ENCODE measurements at regions not wholly inside any gene's neighbourhood (a gene's known extent, or its start where the extent isn't known, plus 50 kb on each side); places are given as distances from the start of the nearest gene placed in this dataset.

GRCh38 chr3:117495620-117496019, 786.0 kb downstream of the TUSC7 start:
- DNase-seq (ENCODE audit: low read depth in 1 of 2, low spot score in 2 of 2) (no peak), FAIRE-seq (no peak)
- ChIA-PET CTCF (ENCODE audit: partially characterized antibody) (interaction anchor here (1.0 kb wide), 1 partner anchor 12 kb away, joined by 3 read pairs; no protein-coding TSS in a partner anchor), POLR2A (ENCODE audit: partially characterized antibody) (no interaction called here)
- H2BK120ac ChIP-seq (replicated peaks; ENCODE audit: low read depth, low read length): no peak overlapping the region
- no peak overlapping the region for H2BK5ac ChIP-seq (ENCODE audit: low read depth, low read length)
- no peak overlapping the region for H3K56ac ChIP-seq (replicated peaks; ENCODE audit: insufficient read length, low read depth, low read length)
- H3K4me2 ChIP-seq (ENCODE audit: insufficient read depth in 1 of 2, low read depth in 2 of 2, low read length in 2 of 2): no peak overlapping the region
- no peak overlapping the region for H4K5ac ChIP-seq (ENCODE audit: insufficient read length, low read depth, low read length)
- no peak overlapping the region for H2BK15ac ChIP-seq (ENCODE audit: low read length)
- no peak overlapping the region for H3K4me3 ChIP-seq (ENCODE audit: extremely low read depth in 1 of 4, insufficient read depth in 2 of 4, low read depth in 3 of 4, low read length in 4 of 4)
- H3K27me3 ChIP-seq (replicated peaks in 1 of 4; ENCODE audit: control insufficient read depth in 3 of 4, extremely low read depth in 1 of 4, insufficient read depth in 3 of 4, low read length in 3 of 4): no peaks in the 10 kb centered on the region
- no peaks in the 10 kb centered on the region for H4K20me1 ChIP-seq (replicated peaks in 1 of 2; ENCODE audit: control insufficient read depth in 1 of 2, insufficient read depth in 2 of 2, low read length in 2 of 2)
- H2AFZ ChIP-seq (ENCODE audit: low read length): no peak overlapping the region
- no peak overlapping the region for H2BK20ac ChIP-seq (ENCODE audit: low read length)
- no peaks in the 10 kb centered on the region for H3K4me1 ChIP-seq (replicated peaks in 1 of 4; ENCODE audit: control insufficient read depth in 3 of 4, insufficient read depth in 4 of 4, low read length in 3 of 4)
- H3K14ac ChIP-seq (ENCODE audit: insufficient read length): no peak overlapping the region
- no peak overlapping the region for H3K9ac ChIP-seq (replicated peaks in 1 of 4; ENCODE audit: extremely low read depth in 1 of 4, low read depth in 3 of 4, low read length in 3 of 4)
- H4K8ac ChIP-seq (ENCODE audit: extremely low read depth, insufficient read depth, low read length): no peak overlapping the region
- H3K18ac ChIP-seq (ENCODE audit: extremely low read depth, low read length): no peak overlapping the region
- H4K91ac ChIP-seq (replicated peaks; ENCODE audit: insufficient read length, low read length): no peak overlapping the region
- H2BK12ac ChIP-seq (ENCODE audit: low read depth, low read length): no peak overlapping the region
- TF ChIP-seq, protein P1, sequence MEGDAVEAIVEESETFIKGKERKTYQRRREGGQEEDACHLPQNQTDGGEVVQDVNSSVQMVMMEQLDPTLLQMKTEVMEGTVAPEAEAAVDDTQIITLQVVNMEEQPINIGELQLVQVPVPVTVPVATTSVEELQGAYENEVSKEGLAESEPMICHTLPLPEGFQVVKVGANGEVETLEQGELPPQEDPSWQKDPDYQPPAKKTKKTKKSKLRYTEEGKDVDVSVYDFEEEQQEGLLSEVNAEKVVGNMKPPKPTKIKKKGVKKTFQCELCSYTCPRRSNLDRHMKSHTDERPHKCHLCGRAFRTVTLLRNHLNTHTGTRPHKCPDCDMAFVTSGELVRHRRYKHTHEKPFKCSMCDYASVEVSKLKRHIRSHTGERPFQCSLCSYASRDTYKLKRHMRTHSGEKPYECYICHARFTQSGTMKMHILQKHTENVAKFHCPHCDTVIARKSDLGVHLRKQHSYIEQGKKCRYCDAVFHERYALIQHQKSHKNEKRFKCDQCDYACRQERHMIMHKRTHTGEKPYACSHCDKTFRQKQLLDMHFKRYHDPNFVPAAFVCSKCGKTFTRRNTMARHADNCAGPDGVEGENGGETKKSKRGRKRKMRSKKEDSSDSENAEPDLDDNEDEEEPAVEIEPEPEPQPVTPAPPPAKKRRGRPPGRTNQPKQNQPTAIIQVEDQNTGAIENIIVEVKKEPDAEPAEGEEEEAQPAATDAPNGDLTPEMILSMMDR (IDR thresholded peaks at IDR 0.05; ENCODE audit: control extremely low read depth in 1 of 3, insufficient read depth in 1 of 3, low read depth in 1 of 3, low read length in 3 of 3): no peak
- TF ChIP-seq RXRA (IDR thresholded peaks at IDR 0.05; ENCODE audit: insufficient read depth, low read depth, low read length) (no peak), CHD1 (IDR thresholded peaks at IDR 0.05; ENCODE audit: low read depth, low read length) (no peak), NRF1 (IDR thresholded peaks at IDR 0.05; ENCODE audit: low read depth, low read length) (no peak), CTBP2 (IDR thresholded peaks at IDR 0.05; ENCODE audit: borderline replicate concordance, insufficient read depth, insufficient read length, low read length) (no peak), SP4 (IDR thresholded peaks at IDR 0.05; ENCODE audit: low read length) (no peak)
- TF ChIP-seq, protein P2, sequence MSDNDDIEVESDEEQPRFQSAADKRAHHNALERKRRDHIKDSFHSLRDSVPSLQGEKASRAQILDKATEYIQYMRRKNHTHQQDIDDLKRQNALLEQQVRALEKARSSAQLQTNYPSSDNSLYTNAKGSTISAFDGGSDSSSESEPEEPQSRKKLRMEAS (IDR thresholded peaks at IDR 0.05): no peak
- WGBS, 2 experiments (ENCODE audit: extremely low coverage in 1 of 2, insufficient coverage in 1 of 2, insufficient read length in 1 of 2, insufficient replicate concordance in 2 of 2, low coverage in 1 of 2, low lambda C conversion rate in 2 of 2, missing lambda C conversion rate in 1 of 2): 90% methylated on average over 2 of the region's 2 CpGs; no CpG with 5 or more reads in 1 of the 2 experiments
- H3K23me2 ChIP-seq (ENCODE audit: low read depth, low read length): no peaks in the 10 kb centered on the region
- H3K4ac ChIP-seq (replicated peaks; ENCODE audit: insufficient read length, low read depth, low read length): no peak overlapping the region
- H3K23ac ChIP-seq (ENCODE audit: insufficient read length): no peak overlapping the region
- H3K9me3 ChIP-seq (ENCODE audit: insufficient read depth in 2 of 2, low read depth in 1 of 2, low read length in 1 of 2): no peaks in the 10 kb centered on the region
- H3K79me1 ChIP-seq (ENCODE audit: low read depth, low read length): no peaks in the 10 kb centered on the region
- H3K27ac ChIP-seq (ENCODE audit: low read depth, low read length): no peak overlapping the region
- H3K36me3 ChIP-seq (ENCODE audit: control insufficient read depth in 2 of 4, insufficient read depth in 4 of 4, low read length in 3 of 4): no peaks in the 10 kb centered on the region
- no peaks in the 10 kb centered on the region for H3K79me2 ChIP-seq (ENCODE audit: control insufficient read depth in 1 of 2, insufficient read depth in 2 of 2, low read length in 2 of 2)
- H2AK5ac ChIP-seq (ENCODE audit: low read depth, low read length): no peak overlapping the region
